ENCODE measurements at regions not wholly inside any gene's neighbourhood (a gene's known extent, or its start where the extent isn't known, plus 50 kb on each side); places are given as distances from the start of the nearest gene placed in this dataset.

DNA sequence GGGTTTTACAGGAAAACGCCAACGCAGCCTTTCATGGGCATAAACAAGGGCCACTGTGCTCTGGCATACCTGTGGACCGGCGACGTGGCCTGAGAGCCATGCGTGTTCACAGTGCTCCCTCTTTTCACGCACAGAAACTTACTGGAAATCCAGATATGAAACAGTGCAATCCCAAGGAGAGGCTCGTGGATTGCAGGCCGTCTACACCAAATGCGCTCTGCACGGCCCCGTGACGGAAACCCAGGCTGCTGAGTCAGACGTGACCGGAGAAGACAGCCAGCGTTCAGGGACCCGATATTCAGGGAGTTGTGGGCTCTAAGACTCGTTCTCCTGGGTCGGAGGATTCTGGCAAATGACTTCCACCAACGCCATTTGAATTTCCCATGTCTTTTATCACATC, 129.2 kb downstream of the FOXL1 start:
- WGBS, 4 donors = 86 to 92% (median 89%) methylated on average over 18 to 20 of the region's 20 CpGs
- H3K9me3 ChIP-seq = no peaks in the 10 kb centered on the region
- intact Hi-C loops (cut with DNase I) = no loop called here
- DNase-seq (no peak), ATAC-seq (no peak)
- no peaks in the 10 kb centered on the region for H3K36me3 ChIP-seq
- no peak for TF ChIP-seq POLR2A (IDR thresholded peaks at IDR 0.05)
- TF ChIP-seq, protein P1, sequence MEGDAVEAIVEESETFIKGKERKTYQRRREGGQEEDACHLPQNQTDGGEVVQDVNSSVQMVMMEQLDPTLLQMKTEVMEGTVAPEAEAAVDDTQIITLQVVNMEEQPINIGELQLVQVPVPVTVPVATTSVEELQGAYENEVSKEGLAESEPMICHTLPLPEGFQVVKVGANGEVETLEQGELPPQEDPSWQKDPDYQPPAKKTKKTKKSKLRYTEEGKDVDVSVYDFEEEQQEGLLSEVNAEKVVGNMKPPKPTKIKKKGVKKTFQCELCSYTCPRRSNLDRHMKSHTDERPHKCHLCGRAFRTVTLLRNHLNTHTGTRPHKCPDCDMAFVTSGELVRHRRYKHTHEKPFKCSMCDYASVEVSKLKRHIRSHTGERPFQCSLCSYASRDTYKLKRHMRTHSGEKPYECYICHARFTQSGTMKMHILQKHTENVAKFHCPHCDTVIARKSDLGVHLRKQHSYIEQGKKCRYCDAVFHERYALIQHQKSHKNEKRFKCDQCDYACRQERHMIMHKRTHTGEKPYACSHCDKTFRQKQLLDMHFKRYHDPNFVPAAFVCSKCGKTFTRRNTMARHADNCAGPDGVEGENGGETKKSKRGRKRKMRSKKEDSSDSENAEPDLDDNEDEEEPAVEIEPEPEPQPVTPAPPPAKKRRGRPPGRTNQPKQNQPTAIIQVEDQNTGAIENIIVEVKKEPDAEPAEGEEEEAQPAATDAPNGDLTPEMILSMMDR (IDR thresholded peaks at IDR 0.05) = no peak
- peaks cover 0 to 7% (median 0%) of the 10 kb centered on the region in 9 donors for H3K27me3 ChIP-seq
- H3K4me1 ChIP-seq = no peaks in the 10 kb centered on the region
- H3K4me3 ChIP-seq = no peak overlapping the region
- H3K27ac ChIP-seq = no peak overlapping the region

DNA sequence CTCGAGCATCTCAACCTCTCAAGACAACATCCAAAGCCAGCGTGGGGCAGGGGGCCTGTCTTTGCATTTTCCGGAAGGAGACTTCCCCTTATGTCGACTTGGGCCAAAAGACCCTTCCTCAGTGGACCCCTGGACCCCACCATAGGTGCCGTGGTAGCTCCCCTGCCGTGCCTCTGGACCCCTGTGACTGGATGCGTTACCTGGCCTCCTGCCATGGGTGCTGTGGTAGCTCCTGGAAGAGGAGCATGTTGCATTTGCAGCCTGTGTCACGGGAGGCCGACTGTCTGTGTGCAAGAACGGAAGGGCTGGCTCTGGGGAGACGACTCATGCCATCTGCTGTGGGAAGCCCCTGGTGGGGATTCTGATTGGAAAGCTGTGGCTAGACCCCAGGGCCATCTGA, 130.1 kb downstream of the FOXL1 start:
- Histone ChIP-seq H3K27ac (no peak overlapping the region), H3K4me3 (no peak overlapping the region), H3K36me3 (no peaks in the 10 kb centered on the region), H3K9me3 (no peaks in the 10 kb centered on the region), H3K4me1 (no peaks in the 10 kb centered on the region), H3K27me3 (peaks cover 0 to 11% (median 0%) of the 10 kb centered on the region in 9 donors)
- WGBS, 4 donors = 82 to 91% (median 85%) methylated on average over 7 to 11 of the region's 11 CpGs
- no peak for TF ChIP-seq POLR2A (IDR thresholded peaks at IDR 0.05)
- TF ChIP-seq, protein P1 (IDR thresholded peaks at IDR 0.05) = no peak
- ATAC-seq (no peak), DNase-seq (no peak)
- intact Hi-C loops (cut with DNase I) = no loop called here

GRCh38 chr16:86709103-86709502, 130.8 kb downstream of the FOXL1 start:
- Histone ChIP-seq H3K4me3 (no peak overlapping the region), H3K27me3 (peaks cover 0 to 11% (median 0%) of the 10 kb centered on the region in 9 donors), H3K27ac (no peak overlapping the region), H3K36me3 (no peaks in the 10 kb centered on the region), H3K4me1 (no peaks in the 10 kb centered on the region), H3K9me3 (no peaks in the 10 kb centered on the region)
- intact Hi-C loops (cut with DNase I) = no loop called here
- WGBS, 4 donors = 78 to 91% (median 82%) methylated on average over 3 of the region's 3 CpGs
- ATAC-seq = no peak
- no peak for TF ChIP-seq POLR2A (IDR thresholded peaks at IDR 0.05)
- TF ChIP-seq, protein P1 (IDR thresholded peaks at IDR 0.05) = no peak
- no peak for DNase-seq

- peaks cover 0 to 11% (median 0%) of the 10 kb centered on the region in 9 donors for H3K27me3 ChIP-seq
- DNase-seq = no peak
- H3K4me3 ChIP-seq = no peak overlapping the region
Measured at GRCh38 chr16:86709902-86710601, 131.7 kb downstream of the FOXL1 start.

More at GRCh38 chr16:86709902-86710601, 131.7 kb downstream of the FOXL1 start:
- no peaks in the 10 kb centered on the region for H3K36me3 ChIP-seq
- ATAC-seq = no peak
- H3K27ac ChIP-seq = no peak overlapping the region
- intact Hi-C loops (cut with DNase I) = no loop called here
- H3K9me3 ChIP-seq = no peaks in the 10 kb centered on the region
- TF ChIP-seq, protein P1 (IDR thresholded peaks at IDR 0.05) = no peak
- no peak for TF ChIP-seq POLR2A (IDR thresholded peaks at IDR 0.05)
- WGBS, 4 donors = 85 to 89% (median 85%) methylated on average over 26 to 31 of the region's 31 CpGs
- H3K4me1 ChIP-seq = no peaks in the 10 kb centered on the region

All from heart left ventricle (tissue), 16 donors.